Neural progenitor cell (in vitro differentiated cells): ENCODE measurements at regions not wholly inside any gene's neighbourhood (a gene's known extent, or its start where the extent isn't known, plus 50 kb on each side); places are given as distances from the start of the nearest gene placed in this dataset.

Experiments
- EZH2 ChIP-seq: fragments of 200-600 bp; sonication (generic); IDR thresholded peaks from 2 replicates; pipeline ENCODE4 v1.6.1; 2017; ENCODE audit warnings: antibody characterized with exemption, mild to moderate bottlenecking, moderate library complexity
- EZH2phosphoT487 ChIP-seq: fragments of 200-600 bp; sonication (generic); IDR thresholded peaks from 2 replicates; pipeline ENCODE4 v1.6.1; 2017; ENCODE audit warnings: antibody characterized with exemption
- TF ChIP-seq, protein P1 (sequence below): fragments of 200-600 bp; sonication (generic); IDR thresholded peaks from 2 replicates; pipeline ENCODE4 v1.5.1; 2017; ENCODE audit warnings: antibody characterized with exemption, mild to moderate bottlenecking

DNA sequence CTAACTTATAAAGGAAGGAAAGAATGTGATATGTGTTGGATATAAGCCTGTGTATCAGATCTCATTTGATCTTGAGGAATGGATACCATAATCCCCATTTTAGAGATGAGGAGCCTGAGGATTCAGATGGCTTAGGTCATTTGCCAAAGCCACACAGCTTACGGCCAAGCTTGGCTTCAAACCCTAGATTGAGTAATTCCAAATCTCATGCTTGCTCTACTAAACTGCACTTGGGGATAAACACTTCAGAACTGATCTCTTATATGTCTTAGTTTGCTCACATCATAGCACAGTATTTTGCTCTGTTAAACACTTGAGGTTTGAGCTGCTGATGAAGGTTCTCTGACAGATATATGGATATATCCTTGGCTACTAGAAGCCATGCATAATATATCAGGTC is 504.4 kb downstream of the NTRK2 start:
- TF ChIP-seq, protein P1, sequence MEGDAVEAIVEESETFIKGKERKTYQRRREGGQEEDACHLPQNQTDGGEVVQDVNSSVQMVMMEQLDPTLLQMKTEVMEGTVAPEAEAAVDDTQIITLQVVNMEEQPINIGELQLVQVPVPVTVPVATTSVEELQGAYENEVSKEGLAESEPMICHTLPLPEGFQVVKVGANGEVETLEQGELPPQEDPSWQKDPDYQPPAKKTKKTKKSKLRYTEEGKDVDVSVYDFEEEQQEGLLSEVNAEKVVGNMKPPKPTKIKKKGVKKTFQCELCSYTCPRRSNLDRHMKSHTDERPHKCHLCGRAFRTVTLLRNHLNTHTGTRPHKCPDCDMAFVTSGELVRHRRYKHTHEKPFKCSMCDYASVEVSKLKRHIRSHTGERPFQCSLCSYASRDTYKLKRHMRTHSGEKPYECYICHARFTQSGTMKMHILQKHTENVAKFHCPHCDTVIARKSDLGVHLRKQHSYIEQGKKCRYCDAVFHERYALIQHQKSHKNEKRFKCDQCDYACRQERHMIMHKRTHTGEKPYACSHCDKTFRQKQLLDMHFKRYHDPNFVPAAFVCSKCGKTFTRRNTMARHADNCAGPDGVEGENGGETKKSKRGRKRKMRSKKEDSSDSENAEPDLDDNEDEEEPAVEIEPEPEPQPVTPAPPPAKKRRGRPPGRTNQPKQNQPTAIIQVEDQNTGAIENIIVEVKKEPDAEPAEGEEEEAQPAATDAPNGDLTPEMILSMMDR = no peak
- TF ChIP-seq EZH2 (no peak), EZH2phosphoT487 (no peak)
